Esophagus muscularis mucosa (tissue), 4 donors: ENCODE measurements at regions not wholly inside any gene's neighbourhood (a gene's known extent, or its start where the extent isn't known, plus 50 kb on each side); places are given as distances from the start of the nearest gene placed in this dataset.
"Not testable (repeated sequence)": the region's sequence is repeated elsewhere in the genome, so short reads cannot be mapped to it uniquely, and the experiment has no call there.

Experiments used
- DNase-seq: peaks from one replicate; pipeline ENCODE4 v3.0.0-alpha.2; 2017; ENCODE audit errors: extremely low spot score
- H3K27ac ChIP-seq, 4 donors: fragments of 200-600 bp; sonication (generic); replicated peaks in 1 of 4; 1 replicate in 3 of 4; 2 replicates in 1 of 4; pipeline ENCODE4 v1.5.1; 2016 to 2019; ENCODE audit warnings: mild to moderate bottlenecking in 1 of 4
- H3K27me3 ChIP-seq, 4 donors: fragments of 200-600 bp; sonication (generic); one replicate each; pipeline versions ENCODE4 v1.5.1 to v1.6.0; 2016 to 2019
- H3K36me3 ChIP-seq, 4 donors: fragments of 200-600 bp; sonication (generic); one replicate each; pipeline ENCODE4 v1.5.1; 2016 to 2019
- H3K4me1 ChIP-seq, 4 donors: fragments of 200-600 bp; sonication (generic); one replicate each; pipeline ENCODE4 v1.5.1; 2016 to 2019
- H3K4me3 ChIP-seq, 4 donors: fragments of 200-600 bp; sonication (generic); 1 replicate in 2 of 4; 2 replicates in 2 of 4; pipeline ENCODE4 v1.5.1; 2016 to 2019; ENCODE audit warnings: mild to moderate bottlenecking in 4 of 4, moderate library complexity in 1 of 4
- H3K9me3 ChIP-seq, 4 donors: fragments of 200-600 bp; sonication (generic); 1 replicate in 3 of 4; 2 replicates in 1 of 4; pipeline ENCODE4 v1.5.1; 2016 to 2019
- CTCF ChIP-seq, 3 experiments: fragments of 200-600 bp in 2 of 3; fragments of 450-650 bp in 1 of 3; sonication (generic) in 2 of 3; IDR thresholded peaks; one replicate each; pipeline ENCODE4 v1.5.1; 2017 to 2019; ENCODE audit warnings: antibody characterized with exemption in 3 of 3, mild to moderate bottlenecking in 2 of 3, moderate library complexity in 1 of 3
- EP300 ChIP-seq: sonication (generic); formaldehyde crosslinking; IDR thresholded peaks from one replicate; pipeline ENCODE4 v1.6.1; 2017; ENCODE audit warnings: antibody characterized with exemption
- POLR2A ChIP-seq: fragments of 450-650 bp; IDR thresholded peaks from one replicate; pipeline ENCODE4 v1.6.1; 2017; ENCODE audit warnings: antibody characterized with exemption, moderate library complexity, mild to moderate bottlenecking, low read depth
- POLR2AphosphoS5 ChIP-seq, 2 donors: sonication (generic); formaldehyde crosslinking; IDR thresholded peaks; one replicate each; pipeline ENCODE4 v1.6.1; 2017; ENCODE audit warnings: antibody characterized with exemption in 2 of 2
- WGBS: methylation state at CpG from one replicate; pipeline ENCODE4 v1.1.5; 2018; 5-methylcytosine and 5-hydroxymethylcytosine counted together
- intact Hi-C: fragments of 100-400 bp; cut with DNase I; formaldehyde crosslinking; loops from one replicate; pipeline ENCODE4 v1.15.1; 2023
- small RNA-seq, 3 donors: library from RNA; depleted of rRNA; stranded (forward); fragments of <200 nt; gene quantifications; one replicate each; pipeline ENCODE3, GENCODE V24; 2016

GRCh38 chr16:32116080-32116479 lies 137.0 kb upstream of the TP53TG3D start:
- no peaks in the 10 kb centered on the region for H3K36me3 ChIP-seq
- peaks cover 0 to 13% (median 11%) of the 10 kb centered on the region in 4 donors for H3K4me1 ChIP-seq
- no peak overlapping the region for H3K27ac ChIP-seq
- DNase-seq, result peak; percentile 47
- WGBS, result 4% methylated on average over 52 of the region's 52 CpGs
- H3K9me3 ChIP-seq, result no peaks in the 10 kb centered on the region
- intact Hi-C loops, result no loop called here
- no peak for TF ChIP-seq POLR2AphosphoS5 (IDR thresholded peaks at IDR 0.05)
- TF ChIP-seq EP300, result no peak
- TF ChIP-seq POLR2A, result no peak
- TF ChIP-seq CTCF (IDR thresholded peaks at IDR 0.05), result no peak
- peaks cover 0 to 17% (median 6%) of the 10 kb centered on the region in 4 donors for H3K27me3 ChIP-seq
- peak overlapping the region; percentile 52 to 60 (median 54) for H3K4me3 ChIP-seq

GRCh38 chr16:32116533-32116932 lies 136.6 kb upstream of the TP53TG3D start:
- intact Hi-C loops, H3K27ac ChIP-seq, DNase-seq, H3K36me3 ChIP-seq, H3K9me3 ChIP-seq: not testable (repeated sequence)
- H3K4me3 ChIP-seq, result peak overlapping the region; percentile 52 to 60 (median 54)
- peaks cover 0 to 17% (median 6%) of the 10 kb centered on the region in 4 donors for H3K27me3 ChIP-seq
- peaks cover 0 to 13% (median 11%) of the 10 kb centered on the region in 4 donors for H3K4me1 ChIP-seq
- WGBS, result 64% methylated on average over 5 of the region's 29 CpGs

GRCh38 chr16:32120372-32120771 lies 132.7 kb upstream of the TP53TG3D start:
- H3K4me3 ChIP-seq, H3K27ac ChIP-seq, DNase-seq, intact Hi-C loops, H3K36me3 ChIP-seq, H3K9me3 ChIP-seq: not testable (repeated sequence)
- peaks cover 0 to 13% (median 11%) of the 10 kb centered on the region in 4 donors for H3K4me1 ChIP-seq
- 63% methylated on average over 1 of the region's 1 CpG for WGBS
- H3K27me3 ChIP-seq, result peaks cover 0 to 16% (median 6%) of the 10 kb centered on the region in 4 donors

GRCh38 chr16:32120779-32121178 lies 132.3 kb upstream of the TP53TG3D start:
- H3K4me1 ChIP-seq, H3K36me3 ChIP-seq, DNase-seq, H3K27ac ChIP-seq, H3K4me3 ChIP-seq, intact Hi-C loops, H3K9me3 ChIP-seq: not testable (repeated sequence)
- WGBS, result 76% methylated on average over 3 of the region's 3 CpGs
- peaks cover 0 to 12% (median 3%) of the 10 kb centered on the region in 4 donors for H3K27me3 ChIP-seq

- H3K27me3 ChIP-seq, H3K4me1 ChIP-seq, DNase-seq, H3K9me3 ChIP-seq, intact Hi-C loops, H3K36me3 ChIP-seq, H3K27ac ChIP-seq, H3K4me3 ChIP-seq: not testable (repeated sequence)
- 75% methylated on average over 2 of the region's 2 CpGs for WGBS
Measured at GRCh38 chr16:32121273-32121900, 131.7 kb upstream of the TP53TG3D start.

- H3K9me3 ChIP-seq, intact Hi-C loops, H3K4me1 ChIP-seq, H3K36me3 ChIP-seq, H3K27me3 ChIP-seq, H3K27ac ChIP-seq, DNase-seq, H3K4me3 ChIP-seq: not testable (repeated sequence)
- no CpG with 5 or more reads among the region's 8 CpGs for WGBS
Measured at GRCh38 chr16:32152434-32152833, 100.7 kb upstream of the TP53TG3D start.

- H3K9me3 ChIP-seq, H3K27me3 ChIP-seq, H3K4me3 ChIP-seq, DNase-seq, H3K4me1 ChIP-seq, intact Hi-C loops, H3K36me3 ChIP-seq, H3K27ac ChIP-seq: not testable (repeated sequence)
- no CpG with 5 or more reads among the region's 61 CpGs for WGBS
Measured at GRCh38 chr16:32187918-32188669, 65.0 kb upstream of the TP53TG3D start.

GRCh38 chr16:32202585-32202984 lies 50.5 kb upstream of the TP53TG3D start:
- H3K4me3 ChIP-seq, H3K4me1 ChIP-seq, H3K27me3 ChIP-seq, H3K9me3 ChIP-seq, intact Hi-C loops, DNase-seq, H3K27ac ChIP-seq, H3K36me3 ChIP-seq: not testable (repeated sequence)
- WGBS, result 27% methylated on average over 4 of the region's 36 CpGs

Small RNA genes in the stretch of these regions (small RNA-seq; reads per million reads assigned to genes)
- gene AC133485.4 (0 reads per million in 3 donors), gene AC142381.2 (0 reads per million in 3 donors), gene IGHV1OR16-3 (0 reads per million in 3 donors), gene IGHV3OR16-9 (0 reads per million in 3 donors)
